Heart left ventricle (tissue), 16 donors: ENCODE measurements at regions not wholly inside any gene's neighbourhood (a gene's known extent, or its start where the extent isn't known, plus 50 kb on each side); places are given as distances from the start of the nearest gene placed in this dataset.

Source experiments
- ATAC-seq, 4 donors: fragments of 200-7000 bp; cut with Tn5 transposase; one replicate each; pipeline ENCODE4 v1.9.1; 2020 to 2022; ENCODE audit warnings: moderate library complexity in 4 of 4, mild to moderate bottlenecking in 3 of 4, moderate number of reproducible peaks in 1 of 4
- DNase-seq, 5 donors: peaks; one replicate each; pipeline ENCODE4 v3.0.0-alpha.2; 2020
- H3K27ac ChIP-seq, 12 donors: fragments of 200-600 bp; sonication (generic) in 4 of 12; one replicate each; pipeline versions ENCODE4 v1.5.0 to v1.8.0; 2016 to 2022; ENCODE audit warnings: mild to moderate bottlenecking in 2 of 12
- H3K27me3 ChIP-seq, 9 donors: fragments of 200-600 bp; sonication (generic) in 2 of 9; one replicate each; pipeline versions ENCODE4 v1.5.1 to v1.8.0; 2016 to 2022; ENCODE audit warnings: mild to moderate bottlenecking in 3 of 9
- H3K36me3 ChIP-seq, 9 donors: fragments of 200-600 bp; sonication (generic) in 2 of 9; one replicate each; pipeline versions ENCODE4 v1.5.0 to v1.8.0; 2018 to 2022; ENCODE audit warnings: mild to moderate bottlenecking in 2 of 9
- H3K4me1 ChIP-seq, 12 donors: fragments of 200-600 bp; sonication (generic) in 4 of 12; one replicate each; pipeline versions ENCODE4 v1.5.0 to v1.8.0; 2016 to 2022; ENCODE audit warnings: mild to moderate bottlenecking in 3 of 12
- H3K4me3 ChIP-seq, 12 donors: fragments of 200-600 bp; sonication (generic) in 4 of 12; one replicate each; pipeline versions ENCODE4 v1.5.0 to v1.8.0; 2017 to 2022; ENCODE audit warnings: mild to moderate bottlenecking in 9 of 12, moderate library complexity in 4 of 12
- H3K9me3 ChIP-seq, 12 donors: fragments of 200-600 bp; sonication (generic) in 4 of 12; one replicate each; pipeline versions ENCODE4 v1.5.0 to v1.8.0; 2016 to 2022; ENCODE audit warnings: mild to moderate bottlenecking in 1 of 12
- POLR2A ChIP-seq, 2 donors: fragments of 450-650 bp; IDR thresholded peaks; one replicate each; pipeline ENCODE4 v1.6.1; 2017; ENCODE audit warnings: antibody characterized with exemption in 2 of 2, mild to moderate bottlenecking in 2 of 2, moderate library complexity in 2 of 2
- WGBS, 4 donors: extraction: QIAGEN DNeasy Blood & Tissue Kit in 2 of 4; methylation state at CpG; one replicate each; pipeline versions ENCODE4 v1.1.5 to v1.1.7; 2013 to 2018; 5-methylcytosine and 5-hydroxymethylcytosine counted together
- intact Hi-C, 10 donors: fragments of 100-400 bp; cut with DNase I; formaldehyde crosslinking; loops; one replicate each; pipeline versions ENCODE4 v1.11.1 to v1.14.2; 2022
- TF ChIP-seq, protein P1 (sequence below), 12 donors: fragments of 200-600 bp; sonication (generic) in 4 of 12; IDR thresholded peaks; one replicate each; pipeline versions ENCODE4 v1.5.0 to v1.8.0; 2018 to 2022; ENCODE audit warnings: antibody characterized with exemption in 12 of 12, mild to moderate bottlenecking in 5 of 12
- donor health status: ischemic (EF 13 %, LVEDD 7.1; RV severe dilation, severe dysfunction).
- donor health status: healthy with polysubstance abuse.
- donor health status: DM: no; HTN: yes; CAD: no.
- donor health status: DM: no; HTN: no; CAD: no.
- donor health status: ischemic (EF 25% LVEDD 6.9; RV normal size, moderate dysfunction).
- donor health status: ischemic (EF 25% LVEDD 5.7; RV mildly dilated, moderate dysfunction).
- donor health status: healthy.
- donor health status: DM: yes; HTN: yes; CAD: no.
- donor health status: ischemic (EF 35%, LVEDD 5.7; RV mildly dilated, moderate dysfunction).
- donor health status: nonischemic (EF 11% LVEDD 7.7; RV severe dilation, severe dysfunction).
- donor health status: DM: yes; HTN: yes; CAD: no.
- donor health status: PGD.
- donor health status: ischemic (EF 29% LVEDD 5.4; RV normal size, mild dysfunction).
- donor health status: nonischemic (EF 23%, LVEDD 6.1; RV moderate dilation, normal function).

DNA sequence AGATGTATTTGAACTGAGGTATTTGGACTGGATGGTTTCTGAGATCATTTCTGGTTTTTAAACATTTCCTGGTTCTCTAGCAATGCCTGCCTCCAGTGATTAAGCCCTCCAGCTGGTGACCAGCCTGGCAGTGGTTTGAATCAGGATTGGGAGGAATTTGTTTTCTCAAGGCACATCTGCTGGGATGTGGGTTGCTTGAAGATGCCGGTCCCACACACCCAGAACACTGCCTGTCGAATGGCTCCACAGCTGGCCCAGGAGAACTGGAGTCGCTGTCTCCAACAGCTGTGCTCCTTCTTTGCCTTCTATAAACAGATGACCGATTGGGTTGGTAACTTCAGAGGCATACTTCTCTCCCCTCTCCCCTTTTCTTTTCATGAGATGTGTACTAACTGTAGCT is 258.0 kb upstream of the DDHD1 start:
- ATAC-seq = peak in 2 of 4 donors; percentile 28 to 57
- WGBS, 4 donors = 60 to 78% (median 61%) methylated on average over 4 of the region's 4 CpGs
- intact Hi-C loops = no loop called here
- no peak overlapping the region for H3K27ac ChIP-seq
- H3K4me3 ChIP-seq = no peak overlapping the region
- H3K4me1 ChIP-seq = peaks cover 0 to 21% (median 0%) of the 10 kb centered on the region in 12 donors
- no peaks in the 10 kb centered on the region for H3K9me3 ChIP-seq
- no peaks in the 10 kb centered on the region for H3K27me3 ChIP-seq
- no peaks in the 10 kb centered on the region for H3K36me3 ChIP-seq
- TF ChIP-seq, protein P1, sequence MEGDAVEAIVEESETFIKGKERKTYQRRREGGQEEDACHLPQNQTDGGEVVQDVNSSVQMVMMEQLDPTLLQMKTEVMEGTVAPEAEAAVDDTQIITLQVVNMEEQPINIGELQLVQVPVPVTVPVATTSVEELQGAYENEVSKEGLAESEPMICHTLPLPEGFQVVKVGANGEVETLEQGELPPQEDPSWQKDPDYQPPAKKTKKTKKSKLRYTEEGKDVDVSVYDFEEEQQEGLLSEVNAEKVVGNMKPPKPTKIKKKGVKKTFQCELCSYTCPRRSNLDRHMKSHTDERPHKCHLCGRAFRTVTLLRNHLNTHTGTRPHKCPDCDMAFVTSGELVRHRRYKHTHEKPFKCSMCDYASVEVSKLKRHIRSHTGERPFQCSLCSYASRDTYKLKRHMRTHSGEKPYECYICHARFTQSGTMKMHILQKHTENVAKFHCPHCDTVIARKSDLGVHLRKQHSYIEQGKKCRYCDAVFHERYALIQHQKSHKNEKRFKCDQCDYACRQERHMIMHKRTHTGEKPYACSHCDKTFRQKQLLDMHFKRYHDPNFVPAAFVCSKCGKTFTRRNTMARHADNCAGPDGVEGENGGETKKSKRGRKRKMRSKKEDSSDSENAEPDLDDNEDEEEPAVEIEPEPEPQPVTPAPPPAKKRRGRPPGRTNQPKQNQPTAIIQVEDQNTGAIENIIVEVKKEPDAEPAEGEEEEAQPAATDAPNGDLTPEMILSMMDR (IDR thresholded peaks at IDR 0.05) = no peak
- TF ChIP-seq POLR2A (IDR thresholded peaks at IDR 0.05) = no peak
- peak in 2 of 5 donors; percentile 41 for DNase-seq

DNA sequence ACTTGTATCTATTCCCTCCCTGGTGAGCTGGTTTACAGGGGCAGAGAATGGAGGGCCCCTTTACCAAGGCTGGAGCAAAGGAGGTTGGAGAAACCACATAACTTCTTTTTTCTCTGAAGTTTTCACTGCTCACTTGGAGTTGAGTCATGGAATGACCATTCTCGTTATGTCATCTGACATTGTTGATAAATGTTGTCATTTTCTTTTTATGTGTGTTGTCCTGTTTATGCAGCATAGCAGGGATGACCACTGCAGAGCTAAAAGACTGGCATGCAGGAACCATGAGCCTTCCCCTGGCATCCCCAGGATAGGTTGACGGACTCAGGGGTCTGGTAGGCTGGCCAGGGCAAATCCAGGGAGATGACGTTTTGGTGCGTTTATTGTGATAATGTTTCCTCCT is 256.8 kb upstream of the DDHD1 start:
- 71 to 75% (median 73%) methylated on average over 4 of the region's 4 CpGs for WGBS, 4 donors
- ATAC-seq = peak in 2 of 4 donors; percentile 15 to 24
- intact Hi-C loops = no loop called here
- peaks cover 0 to 21% (median 0%) of the 10 kb centered on the region in 12 donors for H3K4me1 ChIP-seq
- no peaks in the 10 kb centered on the region for H3K27me3 ChIP-seq
- peak overlapping the region in 4 of 12 donors; percentile 1 to 38 (median 32) for H3K27ac ChIP-seq
- TF ChIP-seq POLR2A (IDR thresholded peaks at IDR 0.05) = no peak
- TF ChIP-seq, protein P1 (IDR thresholded peaks at IDR 0.05) = no peak
- H3K9me3 ChIP-seq = no peaks in the 10 kb centered on the region
- no peak overlapping the region for H3K4me3 ChIP-seq
- no peaks in the 10 kb centered on the region for H3K36me3 ChIP-seq
- DNase-seq = no peak

DNA sequence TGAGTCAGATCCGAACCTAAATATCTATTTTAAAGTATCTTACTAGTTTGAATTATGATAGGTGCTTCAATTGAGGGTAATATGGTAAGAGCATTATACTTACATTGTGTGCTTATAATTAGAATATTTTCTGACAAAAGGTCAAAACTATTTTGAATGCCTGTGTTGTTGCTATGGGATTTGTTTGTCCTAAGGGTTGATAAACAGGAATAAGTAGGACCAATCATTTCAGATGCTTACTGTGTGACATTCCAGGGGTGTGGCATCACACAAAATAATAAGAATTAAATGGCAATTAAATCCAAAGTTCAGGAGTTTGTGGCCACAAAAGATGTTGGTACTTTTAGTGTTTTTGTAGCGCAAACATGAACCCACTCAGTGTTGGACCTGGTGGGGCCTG is 256.2 kb upstream of the DDHD1 start:
- WGBS, 4 donors = 78 to 91% (median 83%) methylated on average over 2 of the region's 2 CpGs
- H3K27ac ChIP-seq = peak overlapping the region in 5 of 12 donors; percentile 1 to 40 (median 33)

DNA sequence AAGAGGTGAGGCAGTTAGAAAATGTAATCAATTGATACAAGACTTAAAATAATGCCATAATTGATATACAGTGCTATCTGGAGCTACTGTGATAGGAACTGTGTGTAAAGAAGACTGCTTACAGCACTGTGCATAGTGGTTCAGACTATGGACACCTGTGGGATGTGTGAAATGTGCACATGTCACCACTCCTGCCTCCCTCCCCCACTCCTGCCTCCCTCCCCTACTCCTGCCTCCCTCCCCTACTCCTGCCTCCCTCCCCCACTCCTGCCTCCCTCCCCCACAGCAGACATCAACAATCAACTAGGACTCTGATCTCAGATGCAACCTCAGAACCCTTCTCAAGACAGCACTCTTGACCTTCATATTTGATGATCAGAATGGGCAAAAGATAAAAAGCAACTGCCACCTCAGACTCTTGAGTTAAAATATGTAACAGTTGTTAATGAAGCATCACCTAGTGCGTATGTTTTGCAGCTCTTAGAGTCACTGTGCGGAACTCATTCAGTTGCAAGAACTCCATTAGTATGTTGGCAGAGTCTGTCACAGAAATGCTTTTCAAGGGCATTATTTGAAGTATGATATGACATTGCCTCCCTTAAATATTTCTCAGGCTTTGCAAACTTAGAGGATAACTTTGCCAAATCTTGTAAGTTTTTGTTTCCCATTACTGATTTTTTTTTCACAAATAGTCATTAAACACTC is 255.2 kb upstream of the DDHD1 start:
- Histone ChIP-seq H3K36me3 (no peaks in the 10 kb centered on the region), H3K27me3 (no peaks in the 10 kb centered on the region), H3K4me3 (no peak overlapping the region), H3K4me1 (peaks cover 0 to 21% (median 0%) of the 10 kb centered on the region in 12 donors), H3K9me3 (no peaks in the 10 kb centered on the region), H3K27ac (peak overlapping the region in 1 of 12 donors; percentile 7)
- intact Hi-C loops = no loop called here
- peak in 2 of 4 donors; percentile 15 to 25 for ATAC-seq
- no peak for TF ChIP-seq POLR2A (IDR thresholded peaks at IDR 0.05)
- TF ChIP-seq, protein P1 (IDR thresholded peaks at IDR 0.05) = no peak
- DNase-seq = no peak
- WGBS, 4 donors = 65 to 91% (median 83%) methylated on average over 2 of the region's 2 CpGs

More for the DNA sequence above, 256.2 kb upstream of the DDHD1 start:
- no peaks in the 10 kb centered on the region for H3K27me3 ChIP-seq
- no peaks in the 10 kb centered on the region for H3K9me3 ChIP-seq
- no peak overlapping the region for H3K4me3 ChIP-seq
- no peak for TF ChIP-seq POLR2A (IDR thresholded peaks at IDR 0.05)
- TF ChIP-seq, protein P1 (IDR thresholded peaks at IDR 0.05) = no peak
- intact Hi-C loops = no loop called here
- peak; percentile 64 to 90 (median 82) for ATAC-seq
- H3K4me1 ChIP-seq = peaks cover 0 to 21% (median 0%) of the 10 kb centered on the region in 12 donors
- no peak for DNase-seq
- no peaks in the 10 kb centered on the region for H3K36me3 ChIP-seq
